OCI-LY1 (cell line): ENCODE measurements at regions not wholly inside any gene's neighbourhood (a gene's known extent, or its start where the extent isn't known, plus 50 kb on each side); places are given as distances from the start of the nearest gene placed in this dataset.

Experiments used
- EZH2 ChIP-seq: fragments of 200-600 bp; sonication (generic), shearing (Covaris generic); IDR thresholded peaks from 2 replicates; pipeline ENCODE4 v1.8.0; 2017; ENCODE audit warnings: borderline replicate concordance, mixed run types, mild to moderate bottlenecking, antibody characterized with exemption, low read length, moderate library complexity, mixed read lengths
- TF ChIP-seq, protein P1 (sequence below): fragments of 200-600 bp; sonication (generic), shearing (Covaris generic); IDR thresholded peaks from 2 replicates; pipeline ENCODE4 v1.5.1; 2017; ENCODE audit warnings: mild to moderate bottlenecking, antibody characterized with exemption, low read length, moderate library complexity, mixed read lengths

GRCh38 chr16:51031598-51031997, 119.5 kb downstream of the SALL1 start:
- TF ChIP-seq, protein P1, sequence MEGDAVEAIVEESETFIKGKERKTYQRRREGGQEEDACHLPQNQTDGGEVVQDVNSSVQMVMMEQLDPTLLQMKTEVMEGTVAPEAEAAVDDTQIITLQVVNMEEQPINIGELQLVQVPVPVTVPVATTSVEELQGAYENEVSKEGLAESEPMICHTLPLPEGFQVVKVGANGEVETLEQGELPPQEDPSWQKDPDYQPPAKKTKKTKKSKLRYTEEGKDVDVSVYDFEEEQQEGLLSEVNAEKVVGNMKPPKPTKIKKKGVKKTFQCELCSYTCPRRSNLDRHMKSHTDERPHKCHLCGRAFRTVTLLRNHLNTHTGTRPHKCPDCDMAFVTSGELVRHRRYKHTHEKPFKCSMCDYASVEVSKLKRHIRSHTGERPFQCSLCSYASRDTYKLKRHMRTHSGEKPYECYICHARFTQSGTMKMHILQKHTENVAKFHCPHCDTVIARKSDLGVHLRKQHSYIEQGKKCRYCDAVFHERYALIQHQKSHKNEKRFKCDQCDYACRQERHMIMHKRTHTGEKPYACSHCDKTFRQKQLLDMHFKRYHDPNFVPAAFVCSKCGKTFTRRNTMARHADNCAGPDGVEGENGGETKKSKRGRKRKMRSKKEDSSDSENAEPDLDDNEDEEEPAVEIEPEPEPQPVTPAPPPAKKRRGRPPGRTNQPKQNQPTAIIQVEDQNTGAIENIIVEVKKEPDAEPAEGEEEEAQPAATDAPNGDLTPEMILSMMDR: no peak
- TF ChIP-seq EZH2: no peak
